ENCODE measurements at regions not wholly inside any gene's neighbourhood (a gene's known extent, or its start where the extent isn't known, plus 50 kb on each side); places are given as distances from the start of the nearest gene placed in this dataset.

DNA sequence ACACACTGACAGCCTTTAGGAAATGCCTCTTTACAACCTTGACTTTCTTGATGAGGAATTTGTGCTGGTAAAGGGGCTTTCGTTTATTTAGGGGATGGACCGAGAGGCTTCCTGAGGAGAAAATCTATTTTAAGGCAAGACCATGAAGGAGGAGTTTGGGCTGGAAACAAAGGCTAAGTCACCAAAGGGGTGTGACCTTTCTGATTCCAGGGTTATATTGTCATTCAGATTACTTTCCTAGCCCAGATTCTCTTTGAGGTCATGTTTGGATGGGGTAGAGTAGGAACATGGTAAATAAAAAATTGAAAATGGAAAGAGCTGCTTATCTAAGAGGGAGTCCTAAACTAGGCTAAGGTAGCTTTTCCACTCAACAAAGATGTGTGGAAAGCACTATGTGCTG is 77.1 kb upstream of the UGP2 start:
- Histone ChIP-seq H3K4me1 (peaks cover 0 to 21% (median 4%) of the 10 kb centered on the region in 12 donors), H3K36me3 (no peaks in the 10 kb centered on the region), H3K9me3 (peaks cover 0 to 16% (median 3%) of the 10 kb centered on the region in 12 donors), H3K27me3 (no peaks in the 10 kb centered on the region), H3K27ac (no peak overlapping the region), H3K4me3 (no peak overlapping the region)
- ATAC-seq (peak in 1 of 4 donors; percentile 29), DNase-seq (no peak)
- intact Hi-C loops (cut with DNase I) = no loop called here
- WGBS, 4 donors = 42 to 60% (median 53%) methylated on average over 2 of the region's 2 CpGs
- TF ChIP-seq, protein P1, sequence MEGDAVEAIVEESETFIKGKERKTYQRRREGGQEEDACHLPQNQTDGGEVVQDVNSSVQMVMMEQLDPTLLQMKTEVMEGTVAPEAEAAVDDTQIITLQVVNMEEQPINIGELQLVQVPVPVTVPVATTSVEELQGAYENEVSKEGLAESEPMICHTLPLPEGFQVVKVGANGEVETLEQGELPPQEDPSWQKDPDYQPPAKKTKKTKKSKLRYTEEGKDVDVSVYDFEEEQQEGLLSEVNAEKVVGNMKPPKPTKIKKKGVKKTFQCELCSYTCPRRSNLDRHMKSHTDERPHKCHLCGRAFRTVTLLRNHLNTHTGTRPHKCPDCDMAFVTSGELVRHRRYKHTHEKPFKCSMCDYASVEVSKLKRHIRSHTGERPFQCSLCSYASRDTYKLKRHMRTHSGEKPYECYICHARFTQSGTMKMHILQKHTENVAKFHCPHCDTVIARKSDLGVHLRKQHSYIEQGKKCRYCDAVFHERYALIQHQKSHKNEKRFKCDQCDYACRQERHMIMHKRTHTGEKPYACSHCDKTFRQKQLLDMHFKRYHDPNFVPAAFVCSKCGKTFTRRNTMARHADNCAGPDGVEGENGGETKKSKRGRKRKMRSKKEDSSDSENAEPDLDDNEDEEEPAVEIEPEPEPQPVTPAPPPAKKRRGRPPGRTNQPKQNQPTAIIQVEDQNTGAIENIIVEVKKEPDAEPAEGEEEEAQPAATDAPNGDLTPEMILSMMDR (IDR thresholded peaks at IDR 0.05) = no peak
- no peak for TF ChIP-seq POLR2A (IDR thresholded peaks at IDR 0.05)

DNA sequence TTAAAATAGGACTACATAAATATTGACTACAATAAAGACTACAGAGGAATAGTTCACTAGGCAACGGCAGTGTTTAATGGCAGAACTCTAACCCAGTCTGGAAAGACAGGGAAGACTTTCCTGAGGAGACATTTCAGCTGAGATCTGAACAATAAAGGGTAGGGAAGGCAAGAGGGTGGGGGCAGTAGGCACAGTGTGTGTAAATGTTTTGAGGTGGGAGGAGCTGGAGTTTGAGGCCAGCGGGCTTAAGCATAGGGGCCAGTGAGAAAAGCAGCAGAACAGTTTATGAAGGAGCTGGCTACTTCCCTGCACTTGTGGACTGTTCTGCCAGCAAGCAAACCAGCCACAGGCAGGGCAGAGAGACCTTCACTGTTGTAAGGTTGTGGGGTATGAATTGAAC is 76.6 kb upstream of the UGP2 start:
- intact Hi-C loops (cut with DNase I) = no loop called here
- Histone ChIP-seq H3K36me3 (no peaks in the 10 kb centered on the region), H3K27ac (no peak overlapping the region), H3K9me3 (peaks cover 0 to 16% (median 3%) of the 10 kb centered on the region in 12 donors), H3K4me1 (peaks cover 0 to 21% (median 4%) of the 10 kb centered on the region in 12 donors), H3K27me3 (no peaks in the 10 kb centered on the region), H3K4me3 (no peak overlapping the region)
- 78 to 87% (median 80%) methylated on average over 2 of the region's 2 CpGs for WGBS, 4 donors
- DNase-seq (no peak), ATAC-seq (no peak)
- no peak for TF ChIP-seq POLR2A (IDR thresholded peaks at IDR 0.05)
- TF ChIP-seq, protein P1 (IDR thresholded peaks at IDR 0.05) = no peak

DNA sequence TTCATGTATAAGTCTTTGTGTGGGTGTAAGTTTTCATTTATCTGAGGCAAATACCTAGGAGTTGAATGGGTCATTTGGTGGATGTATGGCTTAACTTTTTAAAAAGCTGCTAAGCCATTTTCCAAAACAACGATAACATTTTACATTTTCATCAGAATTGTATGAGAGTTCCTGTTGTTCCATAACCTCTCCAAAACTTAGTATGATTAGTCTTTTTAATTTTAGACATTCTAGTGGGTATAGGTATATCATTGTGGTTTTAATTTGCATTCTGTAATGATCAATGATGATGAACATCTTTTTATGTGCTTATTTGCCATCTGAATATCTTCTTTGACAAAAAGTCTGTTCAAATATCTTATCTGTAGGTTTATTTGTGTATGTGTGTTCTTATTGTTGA is 74.4 kb upstream of the UGP2 start:
- Histone ChIP-seq H3K9me3 (peaks cover 0 to 16% (median 3%) of the 10 kb centered on the region in 12 donors), H3K36me3 (no peaks in the 10 kb centered on the region), H3K27me3 (no peaks in the 10 kb centered on the region), H3K4me3 (no peak overlapping the region), H3K27ac (no peak overlapping the region), H3K4me1 (peaks cover 0 to 21% (median 4%) of the 10 kb centered on the region in 12 donors)
- 94 to 100% (median 97%) methylated on average over 1 of the region's 1 CpG for WGBS, 4 donors
- no peak for ATAC-seq
- intact Hi-C loops (cut with DNase I) = no loop called here
- no peak for DNase-seq
- TF ChIP-seq, protein P1 (IDR thresholded peaks at IDR 0.05) = no peak
- TF ChIP-seq POLR2A (IDR thresholded peaks at IDR 0.05) = no peak

DNA sequence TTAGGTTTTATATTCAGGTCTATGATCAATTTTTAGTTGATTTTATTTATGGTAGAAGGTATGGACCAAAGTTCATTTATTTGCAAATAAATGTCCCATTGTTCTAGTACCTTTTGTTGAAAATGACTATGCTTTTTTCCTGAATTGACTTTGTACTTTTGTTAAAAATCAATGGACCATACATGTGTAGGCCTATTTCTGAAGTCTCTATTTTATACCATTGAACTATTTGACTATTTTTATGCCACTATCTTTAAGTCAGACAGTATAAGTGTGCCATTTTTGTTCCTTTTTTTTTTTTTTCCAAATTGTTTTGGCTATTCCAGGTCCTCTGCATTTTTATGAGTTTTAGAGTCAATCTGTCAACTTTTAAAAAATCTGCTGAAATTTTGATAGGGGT is 73.6 kb upstream of the UGP2 start:
- Histone ChIP-seq H3K4me1 (peaks cover 0 to 21% (median 4%) of the 10 kb centered on the region in 12 donors), H3K36me3 (no peaks in the 10 kb centered on the region), H3K4me3 (no peak overlapping the region), H3K27ac (no peak overlapping the region), H3K9me3 (peaks cover 0 to 16% (median 3%) of the 10 kb centered on the region in 12 donors), H3K27me3 (no peaks in the 10 kb centered on the region)
- no peak for TF ChIP-seq POLR2A (IDR thresholded peaks at IDR 0.05)
- TF ChIP-seq, protein P1 (IDR thresholded peaks at IDR 0.05) = no peak
- DNase-seq (no peak), ATAC-seq (no peak)
- intact Hi-C loops (cut with DNase I) = no loop called here
